KMS-11 (cell line): ENCODE measurements at regions not wholly inside any gene's neighbourhood (a gene's known extent, or its start where the extent isn't known, plus 50 kb on each side); places are given as distances from the start of the nearest gene placed in this dataset.

Experiments used
- H2AFZ ChIP-seq: fragments of 200-600 bp; sonication (generic); 2 replicates; pipeline ENCODE4 v1.6.1; 2016; ENCODE audit warnings: antibody characterized with exemption, mixed run types, low read depth
- H3K27ac ChIP-seq: fragments of 200-600 bp; sonication (generic); 2 replicates; pipeline ENCODE4 v1.6.1; 2016; ENCODE audit warnings: mild to moderate bottlenecking, mixed run types
- H3K27me3 ChIP-seq: fragments of 200-600 bp; sonication (generic); 2 replicates; pipeline ENCODE4 v1.6.1; 2017; ENCODE audit warnings: mild to moderate bottlenecking, low read depth, mixed run types, moderate library complexity; ENCODE audit not compliant: insufficient read depth
- H3K36me3 ChIP-seq: fragments of 200-600 bp; sonication (generic); 2 replicates; pipeline ENCODE4 v1.6.1; 2017; ENCODE audit warnings: mild to moderate bottlenecking, mixed run types; ENCODE audit not compliant: insufficient read depth
- H3K4me1 ChIP-seq: fragments of 200-600 bp; sonication (generic); 2 replicates; pipeline ENCODE4 v1.6.1; 2016; ENCODE audit warnings: mild to moderate bottlenecking, low read depth, mixed run types; ENCODE audit not compliant: poor library complexity, severe bottlenecking
- H3K4me2 ChIP-seq: fragments of 200-600 bp; sonication (generic); 2 replicates; pipeline ENCODE4 v1.7.0; 2016; ENCODE audit warnings: mild to moderate bottlenecking, mixed run types
- H3K4me3 ChIP-seq: fragments of 200-600 bp; sonication (generic); IDR thresholded peaks from 2 replicates; pipeline ENCODE4 v1.6.1; 2017; ENCODE audit warnings: low read depth, low read length, mixed read lengths; ENCODE audit not compliant: insufficient read depth
- H3K79me2 ChIP-seq: fragments of 200-600 bp; sonication (generic); 2 replicates; pipeline ENCODE4 v1.6.1; 2016; ENCODE audit warnings: low read depth, mixed run types; ENCODE audit not compliant: insufficient read depth
- H3K9ac ChIP-seq: fragments of 200-600 bp; sonication (generic); 2 replicates; pipeline ENCODE4 v1.6.1; 2016; ENCODE audit warnings: mild to moderate bottlenecking, mixed run types
- H4K20me1 ChIP-seq: fragments of 200-600 bp; sonication (generic); 2 replicates; pipeline ENCODE4 v1.6.1; 2016; ENCODE audit warnings: mild to moderate bottlenecking, mixed run types; ENCODE audit not compliant: insufficient read depth
- CTCF ChIP-seq: fragments of 200-600 bp; sonication (generic); conservative IDR thresholded peaks from 2 replicates; pipeline ENCODE4 v1.6.1; 2017; ENCODE audit warnings: low read depth, mild to moderate bottlenecking, antibody characterized with exemption, low read length, moderate library complexity, mixed read lengths

DNA sequence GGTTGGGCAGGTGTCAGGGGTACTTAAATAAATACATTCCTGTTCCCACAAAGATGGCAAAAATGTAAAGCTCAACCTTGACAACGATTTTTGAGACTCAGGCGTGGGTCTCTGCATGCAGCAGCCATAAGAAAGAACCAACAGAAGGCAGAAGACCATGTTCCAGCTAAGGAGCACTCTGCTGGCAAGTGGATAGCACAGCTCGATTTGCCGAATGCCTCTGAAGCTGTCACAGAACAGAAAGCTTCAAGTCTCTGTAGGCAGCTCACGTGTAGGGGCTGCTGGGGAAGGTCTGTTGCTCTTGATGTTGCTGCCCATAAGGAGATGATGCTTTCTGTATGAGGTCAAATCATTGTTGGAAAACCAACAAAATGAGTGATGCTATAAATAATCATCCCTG, 119.6 kb upstream of the GRIN3A start:
- H3K79me2 ChIP-seq = no peaks in the 10 kb centered on the region
- H3K4me1 ChIP-seq = no peaks in the 10 kb centered on the region
- H3K9ac ChIP-seq = no peak overlapping the region
- TF ChIP-seq CTCF = no peak
- H2AFZ ChIP-seq = no peak overlapping the region
- no peaks in the 10 kb centered on the region for H4K20me1 ChIP-seq
- no peak overlapping the region for H3K4me3 ChIP-seq
- no peak overlapping the region for H3K4me2 ChIP-seq
- H3K27me3 ChIP-seq = no peaks in the 10 kb centered on the region
- H3K27ac ChIP-seq = no peak overlapping the region
- no peaks in the 10 kb centered on the region for H3K36me3 ChIP-seq

DNA sequence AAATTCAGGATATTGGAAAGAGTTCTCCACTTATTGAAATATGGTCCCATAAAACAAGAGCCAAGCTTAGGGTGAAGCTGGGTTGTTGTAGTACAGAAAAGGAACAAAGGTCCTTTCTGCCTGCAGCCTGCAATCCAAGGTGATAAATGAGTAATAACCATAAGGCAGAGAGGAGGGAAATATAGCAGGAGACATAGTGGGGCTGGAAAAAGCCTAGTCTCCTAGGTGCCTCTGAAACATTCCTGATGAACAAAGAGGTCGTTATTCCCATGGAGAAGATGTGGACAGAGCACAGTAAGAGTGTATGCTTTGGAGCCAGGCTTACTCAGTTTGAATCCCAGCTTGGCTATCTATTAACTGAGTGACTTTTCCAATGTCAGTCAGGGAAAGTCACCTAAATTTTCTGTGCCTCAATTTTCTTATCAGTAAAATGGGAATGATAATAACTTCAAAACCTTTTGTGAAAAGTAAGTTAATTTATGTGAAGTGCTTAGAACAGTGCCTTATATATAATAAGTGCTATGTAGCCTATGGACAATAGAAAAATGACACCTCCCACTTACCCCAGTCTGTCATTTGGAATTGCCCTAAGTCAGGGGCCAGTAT, 110.8 kb upstream of the GRIN3A start:
- Histone ChIP-seq H3K9ac (no peak overlapping the region), H3K4me3 (no peak overlapping the region), H4K20me1 (no peaks in the 10 kb centered on the region), H3K4me2 (no peak overlapping the region), H3K27ac (no peak overlapping the region), H2AFZ (no peak overlapping the region), H3K36me3 (no peaks in the 10 kb centered on the region), H3K79me2 (no peaks in the 10 kb centered on the region), H3K27me3 (no peaks in the 10 kb centered on the region), H3K4me1 (no peaks in the 10 kb centered on the region)
- TF ChIP-seq CTCF = no peak

DNA sequence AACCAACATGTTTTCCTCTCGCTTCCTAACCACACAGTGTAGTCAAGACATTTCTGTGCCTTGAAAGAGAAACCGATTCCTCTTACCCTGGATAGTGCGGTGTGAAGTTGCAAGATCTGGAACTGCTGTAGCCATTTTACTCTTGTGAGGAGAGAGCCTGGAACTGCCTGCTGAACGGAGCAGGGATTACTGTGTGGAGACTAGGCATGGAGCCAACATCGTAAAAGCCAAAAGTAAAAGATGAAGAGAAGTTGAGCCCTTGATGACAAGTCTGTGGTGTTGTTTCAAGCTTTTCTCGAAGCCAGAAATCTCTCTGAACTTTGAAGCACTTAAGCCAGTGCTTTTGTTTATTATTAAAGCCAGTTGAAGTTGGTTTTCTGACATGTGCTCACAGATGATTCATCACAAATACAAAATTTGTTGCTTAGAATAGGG, 110.1 kb upstream of the GRIN3A start:
- no peak overlapping the region for H3K4me3 ChIP-seq
- no peaks in the 10 kb centered on the region for H3K36me3 ChIP-seq
- no peaks in the 10 kb centered on the region for H3K27me3 ChIP-seq
- H3K27ac ChIP-seq = no peak overlapping the region
- no peaks in the 10 kb centered on the region for H3K4me1 ChIP-seq
- H3K9ac ChIP-seq = no peak overlapping the region
- H3K4me2 ChIP-seq = no peak overlapping the region
- H2AFZ ChIP-seq = no peak overlapping the region
- TF ChIP-seq CTCF = no peak
- H4K20me1 ChIP-seq = no peaks in the 10 kb centered on the region
- no peaks in the 10 kb centered on the region for H3K79me2 ChIP-seq

GRCh38 chr9:101846161-101846560, 107.7 kb upstream of the GRIN3A start:
- no peak overlapping the region for H3K27ac ChIP-seq
- no peak overlapping the region for H3K4me3 ChIP-seq
- H3K27me3 ChIP-seq = no peaks in the 10 kb centered on the region
- TF ChIP-seq CTCF = no peak
- no peaks in the 10 kb centered on the region for H3K36me3 ChIP-seq
- no peaks in the 10 kb centered on the region for H4K20me1 ChIP-seq
- no peak overlapping the region for H3K9ac ChIP-seq
- H3K4me1 ChIP-seq = no peaks in the 10 kb centered on the region
- H3K79me2 ChIP-seq = no peaks in the 10 kb centered on the region
- H2AFZ ChIP-seq = no peak overlapping the region
- H3K4me2 ChIP-seq = no peak overlapping the region
